Fibroblast of lung (primary cell): ENCODE measurements at regions not wholly inside any gene's neighbourhood (a gene's known extent, or its start where the extent isn't known, plus 50 kb on each side); places are given as distances from the start of the nearest gene placed in this dataset.

ENCODE experiments used
- EZH2 ChIP-seq: IDR thresholded peaks from 2 replicates; pipeline ENCODE4 v1.5.1; 2012; ENCODE audit warnings: low read length, control low read depth, mild to moderate bottlenecking; ENCODE audit errors: missing control alignments
- TF ChIP-seq, protein P1 (sequence below), 2 donors: IDR thresholded peaks in 1 of 2; conservative IDR thresholded peaks in 1 of 2; 1 replicate in 1 of 2; 2 replicates in 1 of 2; pipeline ENCODE4 v1.5.1; 2011 to 2012; ENCODE audit warnings: low read length in 2 of 2, control low read depth in 1 of 2, inconsistent platforms in 1 of 2, low read depth in 1 of 2, mild to moderate bottlenecking in 1 of 2

DNA sequence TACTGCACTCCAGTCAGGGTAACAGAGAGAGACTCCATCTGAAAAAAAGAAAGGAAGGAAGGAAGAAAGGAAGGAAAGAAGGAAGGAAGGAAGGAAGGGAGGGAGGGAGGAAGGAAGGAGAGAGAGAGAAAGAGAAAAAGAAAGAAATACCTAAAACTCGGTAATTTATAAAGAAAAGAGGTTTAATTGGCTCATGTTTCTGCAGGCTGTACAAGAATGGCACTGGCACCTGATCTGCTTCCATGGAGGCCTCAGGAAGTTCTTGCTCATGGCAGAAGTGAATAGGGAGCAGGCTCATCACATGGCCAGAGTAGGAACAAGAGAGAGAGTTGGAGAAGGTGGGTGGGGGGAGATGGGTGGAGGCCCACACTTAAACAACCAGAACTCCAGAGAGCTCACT lies 215.2 kb upstream of the IRX3 start:
- TF ChIP-seq, protein P1, sequence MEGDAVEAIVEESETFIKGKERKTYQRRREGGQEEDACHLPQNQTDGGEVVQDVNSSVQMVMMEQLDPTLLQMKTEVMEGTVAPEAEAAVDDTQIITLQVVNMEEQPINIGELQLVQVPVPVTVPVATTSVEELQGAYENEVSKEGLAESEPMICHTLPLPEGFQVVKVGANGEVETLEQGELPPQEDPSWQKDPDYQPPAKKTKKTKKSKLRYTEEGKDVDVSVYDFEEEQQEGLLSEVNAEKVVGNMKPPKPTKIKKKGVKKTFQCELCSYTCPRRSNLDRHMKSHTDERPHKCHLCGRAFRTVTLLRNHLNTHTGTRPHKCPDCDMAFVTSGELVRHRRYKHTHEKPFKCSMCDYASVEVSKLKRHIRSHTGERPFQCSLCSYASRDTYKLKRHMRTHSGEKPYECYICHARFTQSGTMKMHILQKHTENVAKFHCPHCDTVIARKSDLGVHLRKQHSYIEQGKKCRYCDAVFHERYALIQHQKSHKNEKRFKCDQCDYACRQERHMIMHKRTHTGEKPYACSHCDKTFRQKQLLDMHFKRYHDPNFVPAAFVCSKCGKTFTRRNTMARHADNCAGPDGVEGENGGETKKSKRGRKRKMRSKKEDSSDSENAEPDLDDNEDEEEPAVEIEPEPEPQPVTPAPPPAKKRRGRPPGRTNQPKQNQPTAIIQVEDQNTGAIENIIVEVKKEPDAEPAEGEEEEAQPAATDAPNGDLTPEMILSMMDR (conservative IDR thresholded peaks at IDR 0.05 in 1 of 2, IDR thresholded peaks at IDR 0.05 in 1 of 2; ENCODE audit: low read depth in 1 of 2, low read length in 2 of 2): no peak
- TF ChIP-seq EZH2: no peak
